DMS 273 treated with DMSO at 0.1 percent for 48 hours (cell line): ENCODE measurements at regions not wholly inside any gene's neighbourhood (a gene's known extent, or its start where the extent isn't known, plus 50 kb on each side); places are given as distances from the start of the nearest gene placed in this dataset.
"Not testable (repeated sequence)": the region's sequence is repeated elsewhere in the genome, so short reads cannot be mapped to it uniquely, and the experiment has no call there.

ENCODE experiments used
- DNase-seq: peaks from one replicate; lab custom pipeline; 2025; lab: John Stamatoyannopoulos, UW

- DNase-seq: no peak
Observed at GRCh38 chrX:143935601-143936000, 51.7 kb downstream of the UBE2NL start.

- no peak for DNase-seq
Observed at GRCh38 chrX:143940119-143940518, 56.2 kb downstream of the UBE2NL start.

GRCh38 chrX:143945171-143945570, 61.3 kb downstream of the UBE2NL start:
- DNase-seq: no peak

GRCh38 chrX:143964549-143964948, 80.7 kb downstream of the UBE2NL start:
- DNase-seq: no peak

GRCh38 chrX:143988356-143988755, 104.5 kb downstream of the UBE2NL start:
- DNase-seq: no peak

- DNase-seq: no peak
Observed at GRCh38 chrX:143994206-143994605, 110.3 kb downstream of the UBE2NL start.

GRCh38 chrX:143998261-143998660, 114.4 kb downstream of the UBE2NL start:
- no peak for DNase-seq

- no peak for DNase-seq
Observed at GRCh38 chrX:144006811-144007210, 122.9 kb downstream of the UBE2NL start.

GRCh38 chrX:144040793-144041192, 156.9 kb downstream of the UBE2NL start:
- no peak for DNase-seq

GRCh38 chrX:144042271-144042670, 158.4 kb downstream of the UBE2NL start:
- DNase-seq: no peak

- DNase-seq: no peak
Observed at GRCh38 chrX:144075432-144075831, 191.6 kb downstream of the UBE2NL start.

GRCh38 chrX:144082237-144082636, 198.4 kb downstream of the UBE2NL start:
- DNase-seq: not testable (repeated sequence)

GRCh38 chrX:144089674-144090073, 205.8 kb downstream of the UBE2NL start:
- not testable (repeated sequence) for DNase-seq

- DNase-seq: not testable (repeated sequence)
Observed at GRCh38 chrX:144092116-144092515, 208.2 kb downstream of the UBE2NL start.

GRCh38 chrX:144119490-144119889, 235.6 kb downstream of the UBE2NL start:
- not testable (repeated sequence) for DNase-seq

GRCh38 chrX:144121566-144121965, 237.7 kb downstream of the UBE2NL start:
- not testable (repeated sequence) for DNase-seq

- DNase-seq: not testable (repeated sequence)
Observed at GRCh38 chrX:144127570-144128169, 243.8 kb downstream of the UBE2NL start.

- not testable (repeated sequence) for DNase-seq
Observed at GRCh38 chrX:144129511-144129910, 245.6 kb downstream of the UBE2NL start.

- DNase-seq: not testable (repeated sequence)
Observed at GRCh38 chrX:144130507-144130906, 246.6 kb downstream of the UBE2NL start.

GRCh38 chrX:144131080-144131479, 247.2 kb downstream of the UBE2NL start:
- not testable (repeated sequence) for DNase-seq

- not testable (repeated sequence) for DNase-seq
Observed at GRCh38 chrX:144134448-144135119, 250.7 kb downstream of the UBE2NL start.

- not testable (repeated sequence) for DNase-seq
Observed at GRCh38 chrX:144154474-144154873, 270.6 kb downstream of the UBE2NL start.

GRCh38 chrX:144185197-144185596, 301.3 kb downstream of the UBE2NL start:
- DNase-seq: not testable (repeated sequence)

GRCh38 chrX:144188489-144188888, 304.6 kb downstream of the UBE2NL start:
- not testable (repeated sequence) for DNase-seq
